ENCODE measurements at regions not wholly inside any gene's neighbourhood (a gene's known extent, or its start where the extent isn't known, plus 50 kb on each side); places are given as distances from the start of the nearest gene placed in this dataset.

- in situ Hi-C loops (cut with HindIII; ENCODE audit: low pct_unique_long_range_greater_than_20kb, low sequenced_read_pairs) (no loop called here), intact Hi-C loops (cut with micrococcal nuclease; ENCODE audit: unreplicated experiment) (no loop called here)
- TF ChIP-seq CTCF (IDR thresholded peaks at IDR 0.05) (no peak), POLR2AphosphoS5 (IDR thresholded peaks at IDR 0.05; ENCODE audit: low read depth, low read length) (no peak), SIN3A (IDR thresholded peaks at IDR 0.05; ENCODE audit: borderline replicate concordance, insufficient read depth, low read depth, low read length) (no peak), REST (IDR thresholded peaks at IDR 0.05; ENCODE audit: insufficient read depth in 1 of 2, low read depth in 2 of 2, low read length in 1 of 2) (no peak), TCF7L2 (IDR thresholded peaks at IDR 0.05; ENCODE audit: low read depth, low read length) (no peak)
- no TSS peak for BruUV-seq (replicated peaks)
- ATAC-seq, result no peak
- no peaks in the 10 kb centered on the region for H3K27me3 ChIP-seq (ENCODE audit: control insufficient read depth, insufficient read depth, low read length)
- H3K4me3 ChIP-seq (ENCODE audit: low read depth in 2 of 2, low read length in 2 of 2), result no peak overlapping the region
- no peaks in the 10 kb centered on the region for H3K36me3 ChIP-seq (ENCODE audit: control insufficient read depth, insufficient read depth, low read length)
- CTCF ChIA-PET, result no interaction called here
- POLR2A ChIA-PET, result no interaction called here
- no peak for DNase-seq (ENCODE audit: low read depth, low spot score)
- H3K9me3 ChIP-seq (ENCODE audit: control insufficient read depth, insufficient read depth, low read depth, low read length), result no peaks in the 10 kb centered on the region
- H3K4me1 ChIP-seq (ENCODE audit: control insufficient read depth, insufficient read depth, low read length), result no peaks in the 10 kb centered on the region
- no peak overlapping the region for H3K27ac ChIP-seq (ENCODE audit: low read length)
Observed at GRCh38 chr15:36177590-36178302, 401.7 kb upstream of the CDIN1 start.

GRCh38 chr15:36178303-36178633 is 401.2 kb upstream of the CDIN1 start:
- ATAC-seq, result no peak
- no peaks in the 10 kb centered on the region for H3K36me3 ChIP-seq (ENCODE audit: control insufficient read depth, insufficient read depth, low read length)
- no peak for DNase-seq (ENCODE audit: low read depth, low spot score)
- no peaks in the 10 kb centered on the region for H3K27me3 ChIP-seq (ENCODE audit: control insufficient read depth, insufficient read depth, low read length)
- in situ Hi-C loops (cut with HindIII; ENCODE audit: low pct_unique_long_range_greater_than_20kb, low sequenced_read_pairs), result no loop called here
- H3K4me3 ChIP-seq (ENCODE audit: low read depth in 2 of 2, low read length in 2 of 2), result no peak overlapping the region
- no peaks in the 10 kb centered on the region for H3K9me3 ChIP-seq (ENCODE audit: control insufficient read depth, insufficient read depth, low read depth, low read length)
- no peaks in the 10 kb centered on the region for H3K4me1 ChIP-seq (ENCODE audit: control insufficient read depth, insufficient read depth, low read length)
- TF ChIP-seq POLR2AphosphoS5 (IDR thresholded peaks at IDR 0.05; ENCODE audit: low read depth, low read length) (no peak), REST (IDR thresholded peaks at IDR 0.05; ENCODE audit: insufficient read depth in 1 of 2, low read depth in 2 of 2, low read length in 1 of 2) (no peak), SIN3A (IDR thresholded peaks at IDR 0.05; ENCODE audit: borderline replicate concordance, insufficient read depth, low read depth, low read length) (no peak), TCF7L2 (IDR thresholded peaks at IDR 0.05; ENCODE audit: low read depth, low read length) (no peak), CTCF (IDR thresholded peaks at IDR 0.05) (no peak)
- ChIA-PET CTCF (no interaction called here), POLR2A (no interaction called here)
- H3K27ac ChIP-seq (ENCODE audit: low read length), result no peak overlapping the region
- intact Hi-C loops (cut with micrococcal nuclease; ENCODE audit: unreplicated experiment), result no loop called here
- no TSS peak for BruUV-seq (replicated peaks)

Data from Panc1 (cell line).